Erythroblast (primary cell): ENCODE measurements at regions not wholly inside any gene's neighbourhood (a gene's known extent, or its start where the extent isn't known, plus 50 kb on each side); places are given as distances from the start of the nearest gene placed in this dataset.

ENCODE experiments used
- GATA1 ChIP-seq: IDR thresholded peaks from 2 replicates; pipeline ENCODE4 v1.6.1; 2011; ENCODE audit warnings: low read depth, mild to moderate bottlenecking, control low read depth, low read length, moderate library complexity
- POLR2A ChIP-seq: IDR thresholded peaks from 2 replicates; pipeline ENCODE4 v1.6.1; 2011; ENCODE audit warnings: mild to moderate bottlenecking, low read length

DNA sequence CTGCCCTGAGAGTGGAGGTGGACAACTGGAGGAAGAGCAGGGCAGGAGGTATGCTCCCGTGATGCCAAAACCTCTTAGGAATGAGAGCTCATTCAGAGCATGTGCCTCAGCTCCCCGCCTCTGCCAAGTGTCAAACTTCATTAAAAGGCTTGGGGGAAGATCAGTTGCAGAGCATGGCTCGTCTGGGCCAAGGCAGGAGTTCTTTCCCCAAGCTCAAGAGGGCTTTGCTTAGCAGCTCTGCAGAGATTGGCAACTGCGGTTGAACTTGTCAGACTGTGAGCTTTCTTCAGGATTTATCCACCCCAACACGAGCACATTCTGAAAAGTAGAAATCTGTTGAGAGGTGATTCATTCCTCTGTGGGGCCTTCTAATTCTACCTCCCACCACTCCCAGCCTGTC is 248.1 kb downstream of the HS3ST3A1 start:
- TF ChIP-seq GATA1 (no peak), POLR2A (no peak)
